OCI-LY1 (cell line): ENCODE measurements at regions not wholly inside any gene's neighbourhood (a gene's known extent, or its start where the extent isn't known, plus 50 kb on each side); places are given as distances from the start of the nearest gene placed in this dataset.

ENCODE experiments used
- H2AFZ ChIP-seq: fragments of 200-600 bp; sonication (generic), shearing (Covaris generic); 2 replicates; pipeline ENCODE4 v1.6.0; 2014; ENCODE audit warnings: antibody characterized with exemption, mild to moderate bottlenecking, low read length
- H3F3A ChIP-seq: fragments of 200-600 bp; sonication (generic), shearing (Covaris generic); 2 replicates; pipeline ENCODE4 v1.6.0; 2014; ENCODE audit warnings: mild to moderate bottlenecking, antibody characterized with exemption, low read length, moderate library complexity; ENCODE audit not compliant: insufficient read depth
- H3K27ac ChIP-seq: fragments of 200-600 bp; sonication (generic); 2 replicates; pipeline ENCODE4 v1.5.1; 2014; ENCODE audit warnings: low read length, mixed run types, mild to moderate bottlenecking, low read depth; ENCODE audit not compliant: poor library complexity, severe bottlenecking
- H3K27me3 ChIP-seq: fragments of 200-600 bp; sonication (generic); 2 replicates; pipeline ENCODE4 v1.6.0; 2014; ENCODE audit warnings: antibody characterized with exemption, mild to moderate bottlenecking, low read length, moderate library complexity; ENCODE audit not compliant: insufficient read depth
- H3K36me3 ChIP-seq: fragments of 200-600 bp; sonication (generic); 2 replicates; pipeline ENCODE4 v1.6.1; 2014; ENCODE audit warnings: mild to moderate bottlenecking, antibody characterized with exemption, low read length, moderate library complexity, mixed read lengths; ENCODE audit not compliant: insufficient read depth
- H3K4me1 ChIP-seq: fragments of 200-600 bp; sonication (generic); 2 replicates; pipeline ENCODE4 v1.5.1; 2014; ENCODE audit warnings: mild to moderate bottlenecking, low read length, moderate library complexity; ENCODE audit not compliant: insufficient read depth, severe bottlenecking
- H3K4me2 ChIP-seq: fragments of 200-600 bp; sonication (generic), shearing (Covaris generic); 2 replicates; pipeline ENCODE4 v1.6.1; 2014; ENCODE audit warnings: low read length
- H3K4me3 ChIP-seq: fragments of 200-600 bp; sonication (generic); 2 replicates; pipeline ENCODE4 v1.5.1; 2014; ENCODE audit warnings: low read length, low read depth, mild to moderate bottlenecking, mixed read lengths; ENCODE audit not compliant: poor library complexity, severe bottlenecking
- H3K79me2 ChIP-seq: fragments of 200-600 bp; shearing (Covaris generic); 2 replicates; pipeline ENCODE4 v1.6.1; 2016; ENCODE audit warnings: mixed run types, low read length, mixed read lengths; ENCODE audit not compliant: insufficient read depth
- H3K9ac ChIP-seq: fragments of 200-600 bp; sonication (generic), shearing (Covaris generic); 2 replicates; pipeline ENCODE4 v1.6.1; 2014; ENCODE audit warnings: mild to moderate bottlenecking, low read length, mixed read lengths
- H3K9me2 ChIP-seq: fragments of 200-600 bp; sonication (generic), shearing (Covaris generic); 2 replicates; pipeline ENCODE4 v1.6.1; 2014; ENCODE audit warnings: low read depth, mild to moderate bottlenecking, low read length, mixed read lengths
- H3K9me3 ChIP-seq: fragments of 200-600 bp; shearing (Covaris generic); 2 replicates; pipeline ENCODE4 v1.6.1; 2014; ENCODE audit warnings: low read length, mixed read lengths
- H4K20me1 ChIP-seq: fragments of 200-600 bp; sonication (generic), shearing (Covaris generic); 2 replicates; pipeline ENCODE4 v1.6.0; 2016; ENCODE audit warnings: mild to moderate bottlenecking, low read length; ENCODE audit not compliant: insufficient read depth
- CTCF ChIP-seq: fragments of 200-600 bp; sonication (generic), shearing (Covaris generic); IDR thresholded peaks from 2 replicates; pipeline ENCODE4 v1.5.1; 2017; ENCODE audit warnings: mild to moderate bottlenecking, antibody characterized with exemption, low read length, moderate library complexity, mixed read lengths
- EZH2 ChIP-seq: fragments of 200-600 bp; sonication (generic), shearing (Covaris generic); IDR thresholded peaks from 2 replicates; pipeline ENCODE4 v1.8.0; 2017; ENCODE audit warnings: borderline replicate concordance, mixed run types, mild to moderate bottlenecking, antibody characterized with exemption, low read length, moderate library complexity, mixed read lengths

GRCh38 chr18:62634458-62634857 lies 80.9 kb upstream of the PHLPP1 start:
- no peak overlapping the region for H3K4me2 ChIP-seq
- H3K9ac ChIP-seq: no peak overlapping the region
- H3K27me3 ChIP-seq: peaks cover 4% of the 10 kb centered on the region; the same call in 1 of the 2 replicates
- no peak overlapping the region for H2AFZ ChIP-seq
- no peak overlapping the region for H3K4me3 ChIP-seq
- TF ChIP-seq CTCF: no peak
- TF ChIP-seq EZH2: no peak
- no peaks in the 10 kb centered on the region for H4K20me1 ChIP-seq
- no peaks in the 10 kb centered on the region for H3K9me3 ChIP-seq
- no peaks in the 10 kb centered on the region for H3K9me2 ChIP-seq
- no peak overlapping the region for H3K27ac ChIP-seq
- H3K4me1 ChIP-seq: no peaks in the 10 kb centered on the region
- H3K36me3 ChIP-seq: no peaks in the 10 kb centered on the region
- H3K79me2 ChIP-seq: no peaks in the 10 kb centered on the region
- no peaks in the 10 kb centered on the region for H3F3A ChIP-seq

GRCh38 chr18:62634979-62635630 lies 80.2 kb upstream of the PHLPP1 start:
- H3K4me3 ChIP-seq: no peak overlapping the region
- H3K9ac ChIP-seq: no peak overlapping the region
- H3K27me3 ChIP-seq: peaks cover 4% of the 10 kb centered on the region; the same call in 1 of the 2 replicates
- H3K4me1 ChIP-seq: no peaks in the 10 kb centered on the region
- no peak overlapping the region for H3K27ac ChIP-seq
- no peaks in the 10 kb centered on the region for H3F3A ChIP-seq
- H2AFZ ChIP-seq: no peak overlapping the region
- TF ChIP-seq CTCF (no peak), EZH2 (no peak)
- no peaks in the 10 kb centered on the region for H4K20me1 ChIP-seq
- no peaks in the 10 kb centered on the region for H3K9me3 ChIP-seq
- no peaks in the 10 kb centered on the region for H3K79me2 ChIP-seq
- no peaks in the 10 kb centered on the region for H3K36me3 ChIP-seq
- H3K4me2 ChIP-seq: no peak overlapping the region
- H3K9me2 ChIP-seq: no peaks in the 10 kb centered on the region

DNA sequence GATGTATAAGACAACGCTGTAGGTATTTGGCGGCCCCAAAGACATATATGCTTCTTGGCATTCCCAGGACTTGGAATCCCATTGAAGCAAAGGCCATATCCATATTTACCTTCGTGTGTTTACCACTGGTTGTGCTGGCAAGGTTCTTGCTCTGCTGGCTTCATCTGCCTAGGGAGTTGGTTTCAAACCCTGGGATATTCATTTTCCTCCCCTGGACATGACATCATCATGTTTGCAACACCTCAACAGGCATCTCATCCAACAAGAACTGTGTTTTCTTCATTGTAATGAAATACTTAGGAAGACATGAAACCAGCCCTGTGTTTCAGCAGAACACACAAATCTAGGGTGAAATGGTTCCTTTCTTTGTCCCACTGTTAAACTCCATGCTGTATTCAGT lies 77.9 kb upstream of the PHLPP1 start:
- Histone ChIP-seq H3K9me3 (no peaks in the 10 kb centered on the region), H4K20me1 (no peaks in the 10 kb centered on the region), H3K4me2 (no peak overlapping the region), H3K4me3 (no peak overlapping the region), H2AFZ (no peak overlapping the region), H3K27ac (no peak overlapping the region), H3K9ac (no peak overlapping the region), H3K79me2 (no peaks in the 10 kb centered on the region), H3K27me3 (peaks cover 4% of the 10 kb centered on the region; the same call in 1 of the 2 replicates), H3K36me3 (no peaks in the 10 kb centered on the region), H3K9me2 (no peaks in the 10 kb centered on the region), H3K4me1 (no peaks in the 10 kb centered on the region), H3F3A (no peaks in the 10 kb centered on the region)
- TF ChIP-seq EZH2: no peak
- no peak for TF ChIP-seq CTCF
